ENCODE measurements at regions not wholly inside any gene's neighbourhood (a gene's known extent, or its start where the extent isn't known, plus 50 kb on each side); places are given as distances from the start of the nearest gene placed in this dataset.

GRCh38 chr21:35485364-35485763 is 436.3 kb upstream of the RUNX1 start:
- TF ChIP-seq CTCF (IDR thresholded peaks at IDR 0.05 in 8 of 11, conservative IDR thresholded peaks at IDR 0.05 in 3 of 11) (no peak), POLR2A (IDR thresholded peaks at IDR 0.05) (no peak), POLR2AphosphoS5 (IDR thresholded peaks at IDR 0.05) (no peak)
- no peak for DNase-seq
- intact Hi-C loops (cut with DNase I; ENCODE audit: low total_unique reads) = no loop called here
- Histone ChIP-seq H3K36me3 (no peaks in the 10 kb centered on the region), H3K27me3 (replicated peaks in 1 of 7) (no peaks in the 10 kb centered on the region), H3K4me1 (no peaks in the 10 kb centered on the region), H3K27ac (no peak overlapping the region), H3K4me3 (no peak overlapping the region), H3K9me3 (no peaks in the 10 kb centered on the region)
- WGBS, 5 donors = 81 to 94% (median 85%) methylated on average over 2 of the region's 2 CpGs

GRCh38 chr21:35484851-35485250 is 435.7 kb upstream of the RUNX1 start:
- no peak for DNase-seq
- intact Hi-C loops (cut with DNase I; ENCODE audit: low total_unique reads) = no loop called here
- H3K27ac ChIP-seq = no peak overlapping the region
- H3K4me3 ChIP-seq = no peak overlapping the region
- 48 to 67% (median 57%) methylated on average over 2 of the region's 2 CpGs for WGBS, 5 donors
- TF ChIP-seq CTCF (IDR thresholded peaks at IDR 0.05 in 8 of 11, conservative IDR thresholded peaks at IDR 0.05 in 3 of 11) (no peak), POLR2A (IDR thresholded peaks at IDR 0.05) (no peak), POLR2AphosphoS5 (IDR thresholded peaks at IDR 0.05) (no peak)
- peaks cover 0 to 2% (median 0%) of the 10 kb centered on the region in 8 donors for H3K9me3 ChIP-seq
- H3K27me3 ChIP-seq (replicated peaks in 1 of 7) = no peaks in the 10 kb centered on the region
- H3K4me1 ChIP-seq = no peaks in the 10 kb centered on the region
- no peaks in the 10 kb centered on the region for H3K36me3 ChIP-seq

- intact Hi-C loops (cut with DNase I; ENCODE audit: low total_unique reads) = no loop called here
Observed at GRCh38 chr21:35484032-35484431, 434.9 kb upstream of the RUNX1 start.

More at GRCh38 chr21:35484032-35484431, 434.9 kb upstream of the RUNX1 start:
- Histone ChIP-seq H3K9me3 (peaks cover 0 to 9% (median 2%) of the 10 kb centered on the region in 8 donors), H3K4me1 (peaks cover 0 to 1% (median 0%) of the 10 kb centered on the region in 6 donors), H3K27me3 (replicated peaks in 1 of 7) (no peaks in the 10 kb centered on the region), H3K36me3 (no peaks in the 10 kb centered on the region), H3K4me3 (no peak overlapping the region), H3K27ac (no peak overlapping the region)
- DNase-seq = no peak
- 95 to 100% (median 98%) methylated on average over 2 of the region's 2 CpGs for WGBS, 5 donors
- TF ChIP-seq POLR2A (IDR thresholded peaks at IDR 0.05) (no peak), CTCF (IDR thresholded peaks at IDR 0.05 in 8 of 11, conservative IDR thresholded peaks at IDR 0.05 in 3 of 11) (no peak), POLR2AphosphoS5 (IDR thresholded peaks at IDR 0.05) (no peak)

Data from spleen (tissue), 11 donors.